Astrocyte of the cerebellum (primary cell): ENCODE measurements at regions not wholly inside any gene's neighbourhood (a gene's known extent, or its start where the extent isn't known, plus 50 kb on each side); places are given as distances from the start of the nearest gene placed in this dataset.
"Not testable (repeated sequence)": the region's sequence is repeated elsewhere in the genome, so short reads cannot be mapped to it uniquely, and the experiment has no call there.

Experiments
- DNase-seq: peaks from one replicate; pipeline ENCODE4 v3.0.0-alpha.2; 2011; ENCODE audit warnings: low read depth
- H3K4me3 ChIP-seq: 2 replicates; pipeline ENCODE4 v1.5.1; 2011; ENCODE audit warnings: mild to moderate bottlenecking, low read depth, low read length, moderate library complexity
- CTCF ChIP-seq: IDR thresholded peaks from 2 replicates; pipeline ENCODE4 v1.5.1; 2012; ENCODE audit warnings: low read length, low read depth, moderate library complexity, mild to moderate bottlenecking; ENCODE audit errors: missing control alignments
- in situ Hi-C: cut with HindIII; loops from 2 replicates; pipeline ENCODE4 v1.10.0; 2017; ENCODE audit warnings: low sequenced_read_pairs

GRCh38 chr13:89181041-89181440 lies 1509.9 kb downstream of the SLITRK5 start:
- no peak for DNase-seq
- in situ Hi-C loops, result no loop called here
- no peak for TF ChIP-seq CTCF

GRCh38 chr13:89199138-89199537 lies 1528.0 kb downstream of the SLITRK5 start:
- no peak for DNase-seq
- in situ Hi-C loops, result no loop called here
- no peak overlapping the region for H3K4me3 ChIP-seq
- no peak for TF ChIP-seq CTCF

More at GRCh38 chr13:89181041-89181440, 1509.9 kb downstream of the SLITRK5 start:
- H3K4me3 ChIP-seq, result no peak overlapping the region

- in situ Hi-C loops, result no loop called here
- H3K4me3 ChIP-seq, result no peak overlapping the region
- TF ChIP-seq CTCF, result no peak
- DNase-seq, result no peak
These were observed 1533.3 kb downstream of the SLITRK5 start for GRCh38 chr13:89204435-89204834.

GRCh38 chr13:89205856-89206520 lies 1534.8 kb downstream of the SLITRK5 start:
- H3K4me3 ChIP-seq, result no peak overlapping the region
- no peak for DNase-seq
- in situ Hi-C loops, result no loop called here
- no peak for TF ChIP-seq CTCF

- no peak overlapping the region for H3K4me3 ChIP-seq
- no peak for DNase-seq
- no peak for TF ChIP-seq CTCF
- in situ Hi-C loops, result no loop called here
These were observed 1541.0 kb downstream of the SLITRK5 start for GRCh38 chr13:89212186-89212585.

- no peak for DNase-seq
- H3K4me3 ChIP-seq, result no peak overlapping the region
- no peak for TF ChIP-seq CTCF
- in situ Hi-C loops, result no loop called here
These were observed 1543.0 kb downstream of the SLITRK5 start for GRCh38 chr13:89214185-89214584.

- DNase-seq, H3K4me3 ChIP-seq, in situ Hi-C loops: not testable (repeated sequence)
These were observed 1544.1 kb downstream of the SLITRK5 start for GRCh38 chr13:89215319-89215718.
